Endothelial cell of umbilical vein (primary cell): ENCODE measurements at regions not wholly inside any gene's neighbourhood (a gene's known extent, or its start where the extent isn't known, plus 50 kb on each side); places are given as distances from the start of the nearest gene placed in this dataset.

Experiments
- BruUV-seq: library from RNA; stranded (reverse); fragments of 400-500 nt; replicated peaks from 2 replicates; lab custom pipeline; 2021; lab: Mats Ljungman, UMichigan
- CTCF ChIA-PET: fragments of 300-600, 350-600 bp; sonication (Branson Sonifier 250); formaldehyde crosslinking; loops from one replicate; lab custom pipeline; 2021; ENCODE audit warnings: antibody characterized with exemption, inconsistent platforms; lab: Charles Lee
- POLR2A ChIA-PET: fragments of 300-600, 350-600 bp; sonication (Branson Sonifier 250); formaldehyde crosslinking; loops from one replicate; lab custom pipeline; 2021; ENCODE audit warnings: antibody characterized with exemption, inconsistent platforms; lab: Charles Lee
- DNase-seq: peaks from one replicate; pipeline ENCODE4 v3.0.0-alpha.2; 2011; ENCODE audit warnings: low read depth, low spot score
- FAIRE-seq: peaks from 2 replicates; lab custom pipeline; 2011; peaks lifted over from hg19 to GRCh38; lab: Jason Lieb, UNC
- H2AFZ ChIP-seq: 2 replicates; pipeline ENCODE4 v1.6.0; 2012; ENCODE audit warnings: low read depth, low read length, control low read depth, inconsistent platforms
- H3K27ac ChIP-seq: 2 replicates; pipeline ENCODE4 v1.5.1; 2011; ENCODE audit warnings: low read depth, mild to moderate bottlenecking, control low read depth, low read length, moderate library complexity; ENCODE audit not compliant: insufficient read depth
- H3K27me3 ChIP-seq, 2 experiments: 2 replicates each; pipeline versions ENCODE4 v1.6.0 to v1.6.1; 2011; ENCODE audit warnings: low read length in 2 of 2, mixed read lengths in 1 of 2; ENCODE audit not compliant: control insufficient read depth in 2 of 2, insufficient read depth in 2 of 2
- H3K36me3 ChIP-seq, 2 experiments: 2 replicates in 1 of 2; 3 replicates in 1 of 2; pipeline ENCODE4 v1.5.1; 2011; ENCODE audit warnings: low read length in 2 of 2, mild to moderate bottlenecking in 1 of 2, moderate library complexity in 1 of 2; ENCODE audit not compliant: control insufficient read depth in 2 of 2, insufficient read depth in 2 of 2; ENCODE audit errors: extremely low read depth in 1 of 2
- H3K4me1 ChIP-seq: 3 replicates; pipeline ENCODE4 v1.5.1; 2011; ENCODE audit warnings: mild to moderate bottlenecking, low read length; ENCODE audit not compliant: control insufficient read depth, insufficient read depth; ENCODE audit errors: extremely low read depth
- H3K4me2 ChIP-seq: 2 replicates; pipeline ENCODE4 v1.6.1; 2011; ENCODE audit warnings: low read length, control low read depth, mixed read lengths; ENCODE audit not compliant: insufficient read depth
- H3K4me3 ChIP-seq, 3 experiments: fragments of 200-600 bp in 1 of 3; sonication (generic), shearing (Covaris generic) in 1 of 3; replicated peaks in 1 of 3; 2 replicates each; pipeline ENCODE4 v1.5.1; 2011 to 2016; ENCODE audit warnings: control low read depth in 3 of 3, low read length in 3 of 3, mild to moderate bottlenecking in 2 of 3, inconsistent platforms in 1 of 3, low read depth in 1 of 3, moderate library complexity in 1 of 3; ENCODE audit not compliant: insufficient read depth in 1 of 3
- H3K79me2 ChIP-seq: 2 replicates; pipeline ENCODE4 v1.6.0; 2012; ENCODE audit warnings: low read length, inconsistent platforms; ENCODE audit not compliant: control insufficient read depth, insufficient read depth
- H3K9ac ChIP-seq: replicated peaks from 2 replicates; pipeline ENCODE3; 2011; ENCODE audit warnings: low read length, control low read depth; ENCODE audit not compliant: insufficient read depth; ENCODE audit errors: extremely low read depth
- H3K9me1 ChIP-seq: replicated peaks from 3 replicates; pipeline ENCODE4 v1.6.0; 2011; ENCODE audit warnings: mild to moderate bottlenecking, low read length; ENCODE audit not compliant: control insufficient read depth, insufficient read depth; ENCODE audit errors: extremely low read depth
- H3K9me3 ChIP-seq: replicated peaks from 2 replicates; pipeline ENCODE4 v1.5.1; 2012; ENCODE audit warnings: low read length, inconsistent platforms; ENCODE audit not compliant: control insufficient read depth, insufficient read depth
- H4K20me1 ChIP-seq: replicated peaks from 2 replicates; pipeline ENCODE3; 2011; ENCODE audit warnings: mild to moderate bottlenecking, low read length; ENCODE audit not compliant: control insufficient read depth, insufficient read depth; ENCODE audit errors: extremely low read depth
- CTCF ChIP-seq, 2 donors: IDR thresholded peaks; 1 replicate in 1 of 2; 2 replicates in 1 of 2; pipeline ENCODE4 v1.5.1; 2011; ENCODE audit warnings: low read length in 2 of 2, mild to moderate bottlenecking in 2 of 2, moderate library complexity in 2 of 2, control low read depth in 1 of 2, inconsistent platforms in 1 of 2, low read depth in 1 of 2; ENCODE audit not compliant: insufficient read depth in 1 of 2; ENCODE audit errors: extremely low read depth in 1 of 2
- EZH2 ChIP-seq: IDR thresholded peaks from 2 replicates; pipeline ENCODE4 v1.6.1; 2012; ENCODE audit warnings: borderline replicate concordance, low read depth, mild to moderate bottlenecking, moderate library complexity, low read length, inconsistent platforms; ENCODE audit not compliant: severe bottlenecking
- FOS ChIP-seq: IDR thresholded peaks from 2 replicates; pipeline ENCODE4 v1.6.1; 2011; ENCODE audit warnings: mild to moderate bottlenecking, low read length, moderate library complexity, borderline replicate concordance; ENCODE audit not compliant: insufficient read depth
- GATA2 ChIP-seq: IDR thresholded peaks from 2 replicates; pipeline ENCODE4 v1.7.0; 2011; ENCODE audit warnings: low read depth, mild to moderate bottlenecking, moderate library complexity, mixed read lengths, low read length; ENCODE audit not compliant: insufficient read length, insufficient read depth
- JUN ChIP-seq: IDR thresholded peaks from 2 replicates; pipeline ENCODE4 v1.6.1; 2011; ENCODE audit warnings: borderline replicate concordance, low read depth; ENCODE audit not compliant: insufficient read length, insufficient read depth
- MAX ChIP-seq: IDR thresholded peaks from 2 replicates; pipeline ENCODE4 v1.6.1; 2011; ENCODE audit not compliant: insufficient read depth, insufficient read length
- MYC ChIP-seq: IDR thresholded peaks from one replicate; pipeline ENCODE4 v1.6.1; 2011; ENCODE audit warnings: mild to moderate bottlenecking, low read depth, low read length
- POLR2A ChIP-seq: IDR thresholded peaks from 2 replicates; pipeline ENCODE4 v1.6.1; 2012; ENCODE audit warnings: low read depth, mild to moderate bottlenecking, control low read depth, low read length
- POLR2AphosphoS5 ChIP-seq: IDR thresholded peaks from 2 replicates; pipeline ENCODE4 v1.6.1; 2012; ENCODE audit warnings: low read depth, mild to moderate bottlenecking, control low read depth, low read length, moderate library complexity; ENCODE audit not compliant: insufficient read depth
- dilution Hi-C: fragments of 300-500 bp; cut with MboI; formaldehyde crosslinking; loops from one replicate; pipeline ENCODE4 v1.15.0; 2019; ENCODE audit warnings: low sequenced_read_pairs; ENCODE audit not compliant: extremely low pct_ligation_motif_present
- intact Hi-C: fragments of 100-400 bp; cut with micrococcal nuclease; formaldehyde crosslinking; loops from one replicate; pipeline ENCODE4 v1.10.0; 2022

GRCh38 chr7:106548491-106548890, 112.5 kb downstream of the CCDC71L start:
- Histone ChIP-seq H4K20me1 (no peaks in the 10 kb centered on the region), H3K4me2 (no peak overlapping the region), H3K27me3 (no peaks in the 10 kb centered on the region), H3K36me3 (no peaks in the 10 kb centered on the region), H3K9me1 (no peaks in the 10 kb centered on the region), H3K79me2 (no peaks in the 10 kb centered on the region), H2AFZ (no peak overlapping the region), H3K9me3 (no peaks in the 10 kb centered on the region), H3K4me1 (no peaks in the 10 kb centered on the region), H3K27ac (no peak overlapping the region), H3K9ac (no peak overlapping the region), H3K4me3 (no peak overlapping the region)
- ChIA-PET CTCF (no interaction called here), POLR2A (no interaction called here)
- intact Hi-C loops: no loop called here
- dilution Hi-C loops: no loop called here
- TF ChIP-seq MYC: no peak
- no peak for TF ChIP-seq CTCF (IDR thresholded peaks at IDR 0.05; ENCODE audit: extremely low read depth in 1 of 2, insufficient read depth in 1 of 2, low read depth in 1 of 2, low read length in 2 of 2)
- no peak for TF ChIP-seq EZH2
- no peak for TF ChIP-seq FOS
- no peak for TF ChIP-seq POLR2AphosphoS5
- no peak for TF ChIP-seq GATA2
- TF ChIP-seq POLR2A: no peak
- TF ChIP-seq MAX: no peak
- no peak for TF ChIP-seq JUN
- no peak for DNase-seq
- BruUV-seq: no TSS peak
- FAIRE-seq: no peak
